Astrocyte of the hippocampus (primary cell): ENCODE measurements at regions not wholly inside any gene's neighbourhood (a gene's known extent, or its start where the extent isn't known, plus 50 kb on each side); places are given as distances from the start of the nearest gene placed in this dataset.
"Not testable (repeated sequence)": the region's sequence is repeated elsewhere in the genome, so short reads cannot be mapped to it uniquely, and the experiment has no call there.

Experiments used
- DNase-seq: peaks from one replicate; pipeline ENCODE4 v3.0.0; 2011; ENCODE audit warnings: low read depth, low spot score

- no peak for DNase-seq
Observed at GRCh38 chrX:5305452-5305851, 923.2 kb downstream of the NLGN4X start.

DNA sequence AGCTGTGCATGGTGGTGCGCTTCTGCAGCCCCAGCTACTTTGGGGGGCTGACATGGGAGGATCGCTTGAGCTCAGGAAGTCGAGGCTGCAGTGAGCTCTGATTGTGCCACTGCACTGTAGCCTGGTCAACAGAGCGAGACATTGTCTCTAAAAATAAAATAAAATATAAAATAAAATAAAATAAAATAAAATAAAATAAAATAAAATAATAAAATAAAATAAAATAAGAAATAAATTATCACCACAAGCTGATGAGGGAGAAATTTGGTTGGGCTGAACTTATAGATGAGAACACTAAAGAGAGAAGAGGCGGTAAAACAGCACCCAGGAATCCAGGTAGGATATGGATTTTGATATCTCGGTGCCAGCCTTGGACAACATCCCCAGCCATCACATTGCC lies 933.7 kb downstream of the NLGN4X start:
- DNase-seq, result no peak

GRCh38 chrX:5290635-5291034 lies 938.0 kb downstream of the NLGN4X start:
- DNase-seq, result no peak

DNA sequence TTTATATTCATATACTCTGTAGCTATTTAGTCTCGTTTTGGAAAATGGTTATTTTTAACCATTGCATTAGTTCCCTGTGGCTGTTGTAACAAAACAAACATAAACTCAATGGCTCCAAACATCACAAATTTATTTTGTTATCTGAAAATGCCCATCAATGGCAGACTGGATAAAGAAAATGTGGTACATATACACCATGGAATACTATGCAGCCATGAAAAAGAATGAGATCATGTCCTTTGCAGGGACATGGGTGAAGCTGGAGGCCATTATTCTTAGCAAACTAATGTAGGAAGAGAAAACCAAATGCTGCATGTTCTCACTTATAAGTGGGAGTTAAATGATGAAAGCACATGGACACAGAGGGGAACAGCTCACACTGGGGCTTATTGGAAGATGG lies 938.7 kb downstream of the NLGN4X start:
- DNase-seq, result not testable (repeated sequence)

DNA sequence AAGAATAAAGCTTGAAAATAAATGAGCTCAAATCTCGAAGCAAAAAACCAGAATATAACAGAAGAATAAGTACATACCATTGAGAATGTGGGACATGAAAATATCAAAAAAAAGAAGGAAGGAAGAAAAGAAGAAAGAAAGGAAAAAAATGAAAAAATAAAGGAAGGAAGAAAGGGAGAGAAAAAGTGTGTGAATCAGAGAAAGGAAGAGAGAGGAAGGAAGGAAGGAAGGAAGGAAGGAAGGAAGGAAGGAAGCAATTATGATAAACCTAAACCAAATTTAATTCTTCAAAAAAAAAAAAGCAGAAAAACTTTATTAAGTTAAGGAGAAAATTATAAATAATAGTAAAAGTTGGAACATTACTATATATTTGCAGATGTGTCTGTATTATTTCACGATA lies 949.8 kb downstream of the NLGN4X start:
- no peak for DNase-seq

- DNase-seq, result no peak
Observed at GRCh38 chrX:5265324-5265850, 963.3 kb downstream of the NLGN4X start.

DNA sequence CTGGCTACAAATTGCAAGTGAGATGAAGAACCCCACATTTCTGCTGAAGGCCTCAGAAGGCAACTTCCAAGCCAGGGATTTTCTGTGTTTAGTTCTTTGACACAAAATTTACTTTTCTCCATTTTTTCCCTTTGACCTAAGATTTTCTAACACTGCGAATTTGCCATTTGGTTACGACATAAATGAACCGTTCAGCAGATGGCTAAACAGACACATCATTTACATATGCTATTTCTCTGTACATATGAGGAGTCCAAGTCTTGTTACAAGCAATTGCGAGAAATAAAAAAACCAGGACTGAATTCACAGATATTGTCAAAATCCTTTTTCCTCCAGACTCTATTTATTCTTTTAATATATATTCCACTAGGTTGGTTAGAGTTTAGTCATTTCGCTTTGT lies 978.6 kb downstream of the NLGN4X start:
- DNase-seq, result no peak

- no peak for DNase-seq
Observed at GRCh38 chrX:5242091-5242790, 986.4 kb downstream of the NLGN4X start.

GRCh38 chrX:5236749-5237148 lies 991.9 kb downstream of the NLGN4X start:
- no peak for DNase-seq

DNA sequence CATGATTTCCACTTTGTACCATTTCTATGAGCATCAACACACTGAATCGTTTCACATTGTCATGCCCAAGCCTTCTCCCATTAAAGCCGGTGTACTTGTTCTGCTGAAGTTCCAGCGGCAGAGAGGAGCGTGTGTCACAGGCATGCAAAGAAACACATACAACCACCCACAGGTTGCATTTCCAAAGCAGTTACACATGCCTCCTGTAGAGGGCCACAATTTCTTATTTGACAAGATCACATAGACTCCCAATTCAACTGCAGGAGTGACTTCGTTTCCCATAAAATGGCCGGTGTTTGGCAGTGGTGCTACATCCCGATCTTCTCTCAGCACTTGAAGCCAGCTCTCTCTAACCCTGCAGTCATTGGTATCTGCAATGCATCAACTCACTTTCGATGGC lies 992.6 kb downstream of the NLGN4X start:
- DNase-seq, result peak; percentile 10

GRCh38 chrX:5233830-5234229 lies 994.8 kb downstream of the NLGN4X start:
- no peak for DNase-seq

GRCh38 chrX:5220421-5220820 lies 1008.2 kb downstream of the NLGN4X start:
- DNase-seq, result peak; percentile 65

DNA sequence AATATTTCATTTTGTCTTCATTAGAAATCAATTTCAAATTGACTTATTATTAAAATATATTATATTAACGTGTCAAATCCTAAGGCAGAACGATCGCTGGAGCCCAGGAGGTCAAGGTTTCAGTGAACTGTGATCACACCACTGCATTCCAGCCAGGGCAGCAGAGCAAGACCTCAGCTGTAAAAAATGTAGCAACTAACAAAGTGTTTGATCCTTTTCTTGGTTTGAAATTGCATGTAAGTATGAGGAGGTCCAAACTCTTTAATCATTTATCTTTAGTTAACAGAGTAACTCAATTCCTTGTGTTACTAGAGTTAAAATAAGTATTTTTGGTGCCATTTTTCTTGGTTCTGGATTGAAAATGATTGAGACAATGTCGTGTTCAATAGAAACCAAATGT lies 1033.9 kb downstream of the NLGN4X start:
- no peak for DNase-seq

DNA sequence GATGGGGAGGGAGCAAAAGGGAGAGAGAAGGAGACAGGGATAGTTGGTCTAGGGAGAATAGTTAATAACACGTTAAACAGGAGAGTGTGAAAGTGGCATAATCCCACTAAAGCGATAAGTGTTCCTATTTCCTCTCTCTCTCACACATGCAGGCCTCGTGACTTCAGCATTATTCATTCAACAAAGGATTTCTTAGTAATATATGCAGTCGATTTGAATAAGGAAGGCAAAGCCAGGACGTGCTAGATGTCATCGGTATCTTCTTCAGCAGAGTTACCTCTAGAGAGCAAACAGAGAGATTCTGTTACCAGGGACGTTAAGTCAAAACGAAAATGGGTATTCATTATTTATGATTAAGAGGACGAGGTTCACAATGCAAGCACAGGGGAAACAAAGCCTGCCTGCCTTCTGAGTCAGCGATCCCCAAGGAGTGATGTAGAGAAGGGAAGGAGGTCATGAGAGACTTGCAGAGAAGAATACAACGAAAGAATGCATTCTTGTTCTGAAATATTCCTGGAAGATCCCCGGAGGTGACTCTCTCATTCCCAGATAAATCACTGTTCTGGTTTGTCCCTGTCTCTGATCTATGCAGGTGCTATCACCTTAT lies 1048.4 kb downstream of the NLGN4X start:
- peak; percentile 45 for DNase-seq

- DNase-seq, result no peak
Observed at GRCh38 chrX:5176766-5177165, 1051.9 kb downstream of the NLGN4X start.

- DNase-seq, result no peak
Observed at GRCh38 chrX:5163663-5164062, 1065.0 kb downstream of the NLGN4X start.

DNA sequence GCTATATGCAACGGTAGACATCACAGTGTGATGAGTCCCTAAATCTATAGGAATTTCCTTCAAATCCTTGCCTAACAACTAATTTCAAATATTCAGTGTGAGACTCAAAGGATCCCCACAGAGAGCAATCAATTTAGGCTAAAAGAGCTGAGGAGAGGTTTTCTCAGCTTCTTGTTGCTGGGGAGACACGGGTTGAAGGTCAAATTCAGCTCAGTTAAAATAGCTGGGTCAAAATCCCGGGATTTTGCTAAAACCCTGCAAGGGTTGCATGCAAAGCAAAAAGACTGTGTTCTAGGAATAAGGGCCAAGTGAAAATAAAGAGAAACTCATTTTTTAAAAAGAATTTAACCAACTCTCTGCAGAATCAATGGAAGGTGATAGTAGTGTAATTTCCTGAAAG lies 1073.4 kb downstream of the NLGN4X start:
- DNase-seq, result no peak

GRCh38 chrX:5145957-5146356 lies 1082.7 kb downstream of the NLGN4X start:
- no peak for DNase-seq

GRCh38 chrX:5142644-5143043 lies 1086.0 kb downstream of the NLGN4X start:
- DNase-seq, result no peak

DNA sequence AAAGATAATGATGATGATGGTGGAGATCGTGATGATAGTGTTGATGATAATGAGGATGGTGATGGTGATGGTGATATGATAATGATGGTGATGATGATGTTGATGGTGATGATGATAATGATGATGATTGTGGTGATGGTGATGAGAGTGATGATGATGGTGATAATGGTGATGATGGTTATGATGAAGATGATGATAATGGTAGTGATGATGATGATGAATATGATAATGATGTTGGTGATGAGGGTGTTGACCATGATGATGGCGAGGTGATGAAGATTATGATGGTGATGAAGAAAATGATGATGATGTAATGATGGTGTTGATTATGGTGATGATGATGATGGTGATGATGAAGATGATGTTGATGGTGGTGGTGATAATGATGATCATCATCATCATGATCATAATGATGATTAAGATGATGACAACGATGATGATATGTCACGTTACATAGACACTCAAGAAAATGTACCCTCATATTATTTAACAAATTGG lies 1106.4 kb downstream of the NLGN4X start:
- no peak for DNase-seq

- no peak for DNase-seq
Observed at GRCh38 chrX:5117816-5118215, 1110.9 kb downstream of the NLGN4X start.

DNA sequence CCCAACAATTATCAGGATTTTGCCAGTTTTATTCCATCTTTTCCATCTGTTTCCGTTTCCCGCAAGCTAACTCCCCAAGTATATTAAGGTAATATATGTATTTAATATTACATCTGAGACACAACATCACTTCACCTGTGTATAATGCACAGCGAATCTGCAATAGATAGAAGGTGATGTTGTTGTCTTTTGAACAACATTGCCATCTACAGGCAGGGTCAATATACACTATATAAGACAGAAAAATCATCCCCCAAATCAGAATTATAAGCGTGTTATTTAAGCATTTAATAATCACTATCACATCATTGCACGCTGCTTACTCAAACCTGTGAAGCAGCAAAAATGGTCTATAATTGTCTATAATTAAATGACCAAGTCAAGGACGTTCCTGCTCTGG lies 1115.5 kb downstream of the NLGN4X start:
- DNase-seq, result peak; percentile 24

GRCh38 chrX:5100004-5100403 lies 1128.7 kb downstream of the NLGN4X start:
- no peak for DNase-seq
